Sigmoid colon (tissue), 6 donors: ENCODE measurements at regions not wholly inside any gene's neighbourhood (a gene's known extent, or its start where the extent isn't known, plus 50 kb on each side); places are given as distances from the start of the nearest gene placed in this dataset.
"Not testable (repeated sequence)": the region's sequence is repeated elsewhere in the genome, so short reads cannot be mapped to it uniquely, and the experiment has no call there.

Experiments used
- DNase-seq: peaks from one replicate; pipeline ENCODE4 v3.0.0-alpha.2; 2019
- H3K27ac ChIP-seq, 4 donors: fragments of 200-600 bp; sonication (generic); one replicate each; pipeline ENCODE4 v1.5.1; 2016 to 2019; ENCODE audit warnings: mild to moderate bottlenecking in 1 of 4
- H3K27me3 ChIP-seq, 3 donors: fragments of 200-600 bp; sonication (generic); one replicate each; pipeline ENCODE4 v1.5.1; 2019; ENCODE audit warnings: mild to moderate bottlenecking in 1 of 3
- H3K36me3 ChIP-seq, 4 donors: fragments of 200-600 bp; sonication (generic); one replicate each; pipeline ENCODE4 v1.5.1; 2016 to 2019
- H3K4me1 ChIP-seq, 4 donors: fragments of 200-600 bp; sonication (generic); one replicate each; pipeline ENCODE4 v1.5.1; 2017 to 2019
- H3K4me3 ChIP-seq, 4 donors: fragments of 200-600 bp; sonication (generic); one replicate each; pipeline ENCODE4 v1.5.1; 2017 to 2019; ENCODE audit warnings: mild to moderate bottlenecking in 2 of 4, moderate library complexity in 1 of 4
- H3K9me3 ChIP-seq, 4 donors: fragments of 200-600 bp in 3 of 4; sonication (generic) in 3 of 4; one replicate each; pipeline versions ENCODE4 v1.5.1 to v1.6.1; 2013 to 2019
- CTCF ChIP-seq, 4 experiments: fragments of 450-650 bp in 3 of 4; fragments of 200-600 bp in 1 of 4; IDR thresholded peaks; one replicate each; pipeline ENCODE4 v1.5.1; 2016 to 2019; ENCODE audit warnings: antibody characterized with exemption in 4 of 4, mild to moderate bottlenecking in 3 of 4, moderate library complexity in 2 of 4
- WGBS, 2 donors: extraction: QIAGEN DNeasy Blood & Tissue Kit; methylation state at CpG; one replicate each; pipeline ENCODE4 v1.1.7; 2013; 5-methylcytosine and 5-hydroxymethylcytosine counted together
- intact Hi-C: fragments of 100-400 bp; cut with DNase I; formaldehyde crosslinking; loops from one replicate; pipeline ENCODE4 v1.15.1; 2023
- donor health status: healthy with polysubstance abuse.
- donor health status: healthy.

GRCh38 chr3:195653641-195654040 is 67.1 kb upstream of the MUC20 start:
- H3K27ac ChIP-seq, H3K9me3 ChIP-seq, intact Hi-C loops, H3K27me3 ChIP-seq, DNase-seq, H3K4me1 ChIP-seq, H3K4me3 ChIP-seq, H3K36me3 ChIP-seq: not testable (repeated sequence)
- peak in 3 of 4 experiments; percentile 31 to 70 (median 51) for TF ChIP-seq CTCF (IDR thresholded peaks at IDR 0.05)
- 4 to 11% methylated on average over 10 to 11 of the region's 14 CpGs for WGBS, 2 donors

- H3K27ac ChIP-seq, H3K36me3 ChIP-seq, H3K4me1 ChIP-seq, H3K27me3 ChIP-seq, H3K9me3 ChIP-seq, DNase-seq, H3K4me3 ChIP-seq, intact Hi-C loops: not testable (repeated sequence)
- WGBS, 2 donors, result 88 to 96% methylated on average over 19 of the region's 19 CpGs
These were observed 64.4 kb upstream of the APOD start for GRCh38 chr3:195647912-195648702.

DNA sequence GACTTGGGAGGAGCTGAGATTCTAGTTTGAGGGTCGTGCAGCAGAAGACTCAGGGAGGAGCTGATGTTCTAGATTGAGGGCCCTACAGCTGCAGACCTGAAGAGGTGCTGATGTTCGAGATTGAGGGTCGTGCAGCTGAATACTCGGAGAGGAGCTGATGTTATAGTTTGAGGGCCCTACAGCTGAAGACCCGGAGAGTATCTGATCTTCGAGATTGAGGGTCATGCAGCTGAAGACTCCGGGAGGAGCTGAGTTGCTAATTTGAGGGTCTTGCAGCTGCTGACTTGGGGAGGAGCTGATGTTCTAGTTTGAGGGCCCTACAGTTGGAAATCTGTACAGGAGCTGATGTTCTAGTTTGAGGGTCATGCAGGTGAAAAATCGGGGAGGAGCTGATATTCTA is 62.1 kb upstream of the APOD start:
- H3K9me3 ChIP-seq, intact Hi-C loops, H3K4me1 ChIP-seq, DNase-seq, H3K27ac ChIP-seq, H3K4me3 ChIP-seq, H3K27me3 ChIP-seq, H3K36me3 ChIP-seq: not testable (repeated sequence)
- WGBS, 2 donors, result 89 to 92% methylated on average over 8 of the region's 8 CpGs

DNA sequence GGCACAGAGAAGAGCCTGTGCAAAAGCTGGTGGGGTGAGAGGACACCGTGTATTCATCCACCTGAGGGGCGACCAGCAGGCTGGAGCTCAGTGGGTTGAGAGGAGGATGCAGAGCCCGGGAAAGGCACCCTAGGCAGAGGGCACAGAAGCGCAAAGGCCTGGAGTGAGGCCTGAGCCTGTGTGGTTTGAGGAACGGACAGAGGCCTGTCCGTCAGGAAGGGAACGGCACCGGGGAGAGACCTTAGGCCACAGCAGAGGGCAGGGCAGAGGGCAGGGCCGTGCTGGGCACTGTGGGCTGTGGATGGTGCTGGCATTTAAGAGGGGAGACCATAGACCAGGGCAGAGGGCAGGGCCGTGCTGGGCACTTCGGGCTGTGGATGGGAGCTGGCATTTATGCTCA is 59.5 kb upstream of the APOD start:
- H3K4me1 ChIP-seq, DNase-seq, intact Hi-C loops, H3K27ac ChIP-seq, H3K4me3 ChIP-seq, H3K9me3 ChIP-seq, H3K36me3 ChIP-seq, H3K27me3 ChIP-seq: not testable (repeated sequence)
- 84 to 88% methylated on average over 11 of the region's 11 CpGs for WGBS, 2 donors

DNA sequence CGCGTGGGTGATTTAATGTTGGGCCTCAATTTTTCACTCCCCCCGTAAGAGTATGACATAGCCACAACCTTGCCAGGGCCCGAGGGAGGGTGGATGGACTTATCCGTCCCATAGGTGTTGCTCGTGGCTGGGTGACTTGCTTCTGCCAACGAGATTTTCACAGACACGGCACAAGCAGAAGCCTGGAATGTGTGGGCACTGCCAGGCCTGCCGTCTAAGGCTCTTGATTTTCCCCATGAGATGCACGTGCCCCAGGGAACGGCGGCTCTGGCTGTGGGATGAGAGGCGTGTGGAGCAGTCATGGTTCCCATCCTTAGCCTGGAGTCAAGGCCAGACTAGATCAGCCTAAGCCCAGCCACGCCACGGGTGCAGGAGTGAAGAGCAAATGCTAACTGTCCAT is 58.6 kb upstream of the APOD start:
- H3K27me3 ChIP-seq, H3K4me1 ChIP-seq, H3K9me3 ChIP-seq, H3K27ac ChIP-seq, H3K4me3 ChIP-seq, DNase-seq, H3K36me3 ChIP-seq, intact Hi-C loops: not testable (repeated sequence)
- WGBS, 2 donors, result 82 to 87% methylated on average over 15 of the region's 15 CpGs

DNA sequence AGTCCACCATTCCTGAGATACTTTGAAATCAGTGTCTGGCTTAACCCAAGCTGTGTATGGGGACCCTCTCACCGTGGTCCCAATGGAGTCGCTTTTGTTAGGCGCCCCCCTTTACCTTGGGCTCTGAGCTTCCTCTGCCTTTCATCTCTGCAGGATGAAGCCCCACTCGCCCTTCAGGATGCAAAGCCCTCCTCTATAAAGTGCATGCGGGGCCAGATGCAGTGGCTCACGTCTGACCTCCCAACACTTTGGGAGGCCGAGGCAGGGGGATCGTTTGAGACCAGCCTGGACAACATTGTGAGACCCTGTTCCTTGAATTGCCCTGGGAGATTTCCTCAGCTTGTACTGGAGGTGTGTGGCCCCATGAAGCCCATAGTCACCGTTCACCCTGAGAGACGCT is 54.7 kb upstream of the APOD start:
- H3K9me3 ChIP-seq, DNase-seq, intact Hi-C loops, H3K27ac ChIP-seq, H3K4me1 ChIP-seq, H3K36me3 ChIP-seq, H3K27me3 ChIP-seq, H3K4me3 ChIP-seq: not testable (repeated sequence)
- WGBS, 2 donors, result 93 to 94% methylated on average over 9 of the region's 10 CpGs

DNA sequence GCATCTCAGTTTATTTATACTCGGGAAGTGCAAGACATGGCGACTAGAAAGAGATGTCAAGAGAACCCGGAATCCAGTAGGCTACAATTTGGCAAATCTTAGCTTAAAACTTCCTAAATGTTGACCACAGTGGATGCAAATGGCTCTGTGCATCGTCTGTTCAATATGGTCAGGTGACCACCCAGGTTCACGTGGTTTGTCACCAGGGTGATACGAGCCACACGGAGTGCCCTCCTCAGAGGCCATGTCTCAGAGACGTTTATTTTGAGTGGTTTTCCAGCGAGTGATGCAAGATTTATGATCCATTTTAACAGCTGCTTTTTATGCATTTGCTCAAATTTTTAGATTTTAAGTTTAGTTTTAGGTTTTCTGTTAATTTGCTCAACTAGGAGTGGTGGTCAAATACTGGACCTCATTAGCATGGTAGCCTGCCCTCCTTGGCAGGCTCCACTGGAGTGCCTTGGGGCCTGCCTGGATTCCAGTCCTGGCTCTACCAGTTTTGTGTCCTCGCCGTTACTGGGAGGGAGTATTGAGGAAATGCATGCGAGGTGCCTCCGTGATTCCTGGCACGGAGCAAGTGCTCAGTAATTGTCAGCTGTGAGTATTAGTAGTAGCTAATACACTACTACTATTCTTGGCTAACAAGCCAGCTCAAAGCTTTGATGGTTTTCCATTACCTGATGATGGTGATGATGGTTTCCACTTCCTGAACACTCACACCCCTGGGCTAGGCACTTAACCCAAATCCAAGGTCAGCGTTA is 53.9 kb upstream of the APOD start:
- DNase-seq, H3K9me3 ChIP-seq, intact Hi-C loops, H3K4me1 ChIP-seq, H3K27me3 ChIP-seq, H3K36me3 ChIP-seq, H3K27ac ChIP-seq, H3K4me3 ChIP-seq: not testable (repeated sequence)
- WGBS, 2 donors, result 78 to 86% methylated on average over 15 of the region's 15 CpGs

GRCh38 chr3:195637011-195637410 is 53.3 kb upstream of the APOD start:
- H3K36me3 ChIP-seq, H3K4me1 ChIP-seq, DNase-seq, H3K27ac ChIP-seq, H3K4me3 ChIP-seq, H3K9me3 ChIP-seq, intact Hi-C loops, H3K27me3 ChIP-seq: not testable (repeated sequence)
- WGBS, 2 donors, result 85 to 91% methylated on average over 4 to 5 of the region's 7 CpGs

GRCh38 chr3:195635898-195636685 is 52.4 kb upstream of the APOD start:
- H3K4me1 ChIP-seq, H3K4me3 ChIP-seq, H3K27me3 ChIP-seq, intact Hi-C loops, H3K9me3 ChIP-seq, DNase-seq, H3K36me3 ChIP-seq: not testable (repeated sequence)
- WGBS, 2 donors, result 39 to 64% methylated on average over 19 of the region's 21 CpGs
- H3K27ac ChIP-seq, result peak overlapping the region in 2 of 4 donors; percentile 37 to 40

DNA sequence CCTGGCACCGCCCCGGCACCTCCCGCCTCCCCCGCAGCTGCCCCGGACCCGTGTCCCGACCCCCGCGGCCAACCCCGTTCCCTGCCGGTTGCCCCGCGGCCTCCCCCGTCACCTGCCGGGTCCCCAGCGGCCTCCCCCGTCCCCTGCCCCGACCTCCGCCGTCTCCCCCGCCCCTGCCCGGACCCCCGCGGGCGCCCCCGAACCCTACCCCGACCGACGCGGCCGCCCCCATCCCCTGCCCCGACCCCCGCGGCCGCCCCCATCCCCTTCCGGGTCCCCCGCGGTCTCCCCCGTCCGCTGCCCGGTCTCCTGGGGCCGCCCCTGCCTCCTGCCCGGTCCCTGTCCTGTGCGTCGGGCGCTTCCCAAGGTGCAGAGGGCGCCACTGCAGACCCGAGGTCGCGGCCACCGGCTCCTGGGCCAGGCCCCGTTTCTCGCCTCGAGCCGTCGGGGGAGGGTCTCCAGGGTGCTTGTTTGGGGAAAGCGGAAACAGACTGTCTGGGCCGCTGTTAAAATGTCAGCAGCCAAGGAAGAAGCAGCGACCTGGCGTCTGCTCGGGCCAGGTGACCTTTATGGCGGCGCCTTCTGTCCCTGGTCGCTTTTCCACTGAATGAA is 51.6 kb upstream of the APOD start:
- H3K9me3 ChIP-seq, DNase-seq, intact Hi-C loops, H3K4me1 ChIP-seq, H3K27me3 ChIP-seq, H3K36me3 ChIP-seq: not testable (repeated sequence)
- Histone ChIP-seq H3K4me3 (peak overlapping the region in 2 of 4 donors; percentile 19 to 21), H3K27ac (peak overlapping the region in 1 of 4 donors; percentile 66)
- 1 to 2% methylated on average over 16 of the region's 64 CpGs for WGBS, 2 donors
